ENCODE measurements at regions not wholly inside any gene's neighbourhood (a gene's known extent, or its start where the extent isn't known, plus 50 kb on each side); places are given as distances from the start of the nearest gene placed in this dataset.

DNA sequence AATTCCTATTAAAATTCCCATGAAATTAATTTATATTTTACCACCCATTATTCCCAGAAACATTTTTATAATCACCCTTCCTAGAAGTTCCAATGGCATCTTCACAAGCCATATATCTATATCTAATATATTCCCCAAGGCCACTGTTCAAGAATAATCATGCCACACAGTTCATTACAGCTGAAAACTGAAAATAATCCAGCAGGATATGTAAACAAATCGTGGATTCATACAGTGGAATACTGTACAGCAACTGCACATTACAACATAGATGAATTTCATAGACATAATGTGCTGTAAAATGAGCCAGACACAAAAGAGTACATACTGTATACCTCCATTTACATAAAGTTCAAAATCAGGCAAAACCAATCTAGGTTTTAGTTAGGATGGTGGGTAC is 63.9 kb upstream of the SERPINE2 start:
- Mint-ChIP-seq H3K27me3 (ENCODE audit: insufficient read depth, low read depth, poor library complexity) (peaks cover 7% of the 10 kb centered on the region), H3K36me3 (ENCODE audit: low read depth) (no peaks in the 10 kb centered on the region), H3K9me3 (no peaks in the 10 kb centered on the region), H3K4me1 (no peaks in the 10 kb centered on the region), H3K27ac (no peak overlapping the region), H3K4me3 (no peak overlapping the region)
- H3K79me2 ChIP-seq (replicated peaks; ENCODE audit: insufficient read depth) = no peaks in the 10 kb centered on the region
- no peak overlapping the region for H2AFZ ChIP-seq
- no peak overlapping the region for H3K27ac ChIP-seq (ENCODE audit: low read depth)
- H3K4me2 ChIP-seq = no peak overlapping the region
- H3F3A ChIP-seq (replicated peaks; ENCODE audit: low read depth) = no peaks in the 10 kb centered on the region
- peaks cover 20% of the 10 kb centered on the region; the same call in 1 of the 2 replicates for H3K9me2 ChIP-seq (ENCODE audit: insufficient read depth)
- no peaks in the 10 kb centered on the region for H3K27me3 ChIP-seq (ENCODE audit: insufficient read depth)
- H3K4me1 ChIP-seq (ENCODE audit: insufficient read depth) = no peaks in the 10 kb centered on the region
- no peak for DNase-seq (ENCODE audit: low spot score)
- no peak overlapping the region for H3K4me3 ChIP-seq
- no peaks in the 10 kb centered on the region for H4K20me1 ChIP-seq (replicated peaks; ENCODE audit: insufficient read depth)
- no peak for TF ChIP-seq EZH2 (IDR thresholded peaks at IDR 0.05; ENCODE audit: low read depth, unreplicated experiment)
- no peak for TF ChIP-seq ZNF114 (CRISPR knock-in tag; IDR thresholded peaks at IDR 0.05)
- TF ChIP-seq, protein P1, sequence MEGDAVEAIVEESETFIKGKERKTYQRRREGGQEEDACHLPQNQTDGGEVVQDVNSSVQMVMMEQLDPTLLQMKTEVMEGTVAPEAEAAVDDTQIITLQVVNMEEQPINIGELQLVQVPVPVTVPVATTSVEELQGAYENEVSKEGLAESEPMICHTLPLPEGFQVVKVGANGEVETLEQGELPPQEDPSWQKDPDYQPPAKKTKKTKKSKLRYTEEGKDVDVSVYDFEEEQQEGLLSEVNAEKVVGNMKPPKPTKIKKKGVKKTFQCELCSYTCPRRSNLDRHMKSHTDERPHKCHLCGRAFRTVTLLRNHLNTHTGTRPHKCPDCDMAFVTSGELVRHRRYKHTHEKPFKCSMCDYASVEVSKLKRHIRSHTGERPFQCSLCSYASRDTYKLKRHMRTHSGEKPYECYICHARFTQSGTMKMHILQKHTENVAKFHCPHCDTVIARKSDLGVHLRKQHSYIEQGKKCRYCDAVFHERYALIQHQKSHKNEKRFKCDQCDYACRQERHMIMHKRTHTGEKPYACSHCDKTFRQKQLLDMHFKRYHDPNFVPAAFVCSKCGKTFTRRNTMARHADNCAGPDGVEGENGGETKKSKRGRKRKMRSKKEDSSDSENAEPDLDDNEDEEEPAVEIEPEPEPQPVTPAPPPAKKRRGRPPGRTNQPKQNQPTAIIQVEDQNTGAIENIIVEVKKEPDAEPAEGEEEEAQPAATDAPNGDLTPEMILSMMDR (conservative IDR thresholded peaks at IDR 0.05; ENCODE audit: low read depth in 2 of 2) = no peak
- no peak for TF ChIP-seq STAT1 (IDR thresholded peaks at IDR 0.05; ENCODE audit: unreplicated experiment)
- no peak for TF ChIP-seq JUNB (IDR thresholded peaks at IDR 0.05; ENCODE audit: unreplicated experiment)
- no peak for TF ChIP-seq CREB1 (CRISPR knock-in tag; IDR thresholded peaks at IDR 0.05; ENCODE audit: low read depth)
- TF ChIP-seq, protein P2, sequence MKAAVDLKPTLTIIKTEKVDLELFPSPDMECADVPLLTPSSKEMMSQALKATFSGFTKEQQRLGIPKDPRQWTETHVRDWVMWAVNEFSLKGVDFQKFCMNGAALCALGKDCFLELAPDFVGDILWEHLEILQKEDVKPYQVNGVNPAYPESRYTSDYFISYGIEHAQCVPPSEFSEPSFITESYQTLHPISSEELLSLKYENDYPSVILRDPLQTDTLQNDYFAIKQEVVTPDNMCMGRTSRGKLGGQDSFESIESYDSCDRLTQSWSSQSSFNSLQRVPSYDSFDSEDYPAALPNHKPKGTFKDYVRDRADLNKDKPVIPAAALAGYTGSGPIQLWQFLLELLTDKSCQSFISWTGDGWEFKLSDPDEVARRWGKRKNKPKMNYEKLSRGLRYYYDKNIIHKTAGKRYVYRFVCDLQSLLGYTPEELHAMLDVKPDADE (IDR thresholded peaks at IDR 0.05) = no peak
- TF ChIP-seq, protein P3, sequence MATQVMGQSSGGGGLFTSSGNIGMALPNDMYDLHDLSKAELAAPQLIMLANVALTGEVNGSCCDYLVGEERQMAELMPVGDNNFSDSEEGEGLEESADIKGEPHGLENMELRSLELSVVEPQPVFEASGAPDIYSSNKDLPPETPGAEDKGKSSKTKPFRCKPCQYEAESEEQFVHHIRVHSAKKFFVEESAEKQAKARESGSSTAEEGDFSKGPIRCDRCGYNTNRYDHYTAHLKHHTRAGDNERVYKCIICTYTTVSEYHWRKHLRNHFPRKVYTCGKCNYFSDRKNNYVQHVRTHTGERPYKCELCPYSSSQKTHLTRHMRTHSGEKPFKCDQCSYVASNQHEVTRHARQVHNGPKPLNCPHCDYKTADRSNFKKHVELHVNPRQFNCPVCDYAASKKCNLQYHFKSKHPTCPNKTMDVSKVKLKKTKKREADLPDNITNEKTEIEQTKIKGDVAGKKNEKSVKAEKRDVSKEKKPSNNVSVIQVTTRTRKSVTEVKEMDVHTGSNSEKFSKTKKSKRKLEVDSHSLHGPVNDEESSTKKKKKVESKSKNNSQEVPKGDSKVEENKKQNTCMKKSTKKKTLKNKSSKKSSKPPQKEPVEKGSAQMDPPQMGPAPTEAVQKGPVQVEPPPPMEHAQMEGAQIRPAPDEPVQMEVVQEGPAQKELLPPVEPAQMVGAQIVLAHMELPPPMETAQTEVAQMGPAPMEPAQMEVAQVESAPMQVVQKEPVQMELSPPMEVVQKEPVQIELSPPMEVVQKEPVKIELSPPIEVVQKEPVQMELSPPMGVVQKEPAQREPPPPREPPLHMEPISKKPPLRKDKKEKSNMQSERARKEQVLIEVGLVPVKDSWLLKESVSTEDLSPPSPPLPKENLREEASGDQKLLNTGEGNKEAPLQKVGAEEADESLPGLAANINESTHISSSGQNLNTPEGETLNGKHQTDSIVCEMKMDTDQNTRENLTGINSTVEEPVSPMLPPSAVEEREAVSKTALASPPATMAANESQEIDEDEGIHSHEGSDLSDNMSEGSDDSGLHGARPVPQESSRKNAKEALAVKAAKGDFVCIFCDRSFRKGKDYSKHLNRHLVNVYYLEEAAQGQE (IDR thresholded peaks at IDR 0.05; ENCODE audit: unreplicated experiment) = no peak
- TF ChIP-seq POLR2AphosphoS5 (IDR thresholded peaks at IDR 0.05; ENCODE audit: low read depth) = no peak
- no peak for TF ChIP-seq EZH2phosphoT487 (IDR thresholded peaks at IDR 0.05; ENCODE audit: unreplicated experiment)
- TF ChIP-seq, protein P4, sequence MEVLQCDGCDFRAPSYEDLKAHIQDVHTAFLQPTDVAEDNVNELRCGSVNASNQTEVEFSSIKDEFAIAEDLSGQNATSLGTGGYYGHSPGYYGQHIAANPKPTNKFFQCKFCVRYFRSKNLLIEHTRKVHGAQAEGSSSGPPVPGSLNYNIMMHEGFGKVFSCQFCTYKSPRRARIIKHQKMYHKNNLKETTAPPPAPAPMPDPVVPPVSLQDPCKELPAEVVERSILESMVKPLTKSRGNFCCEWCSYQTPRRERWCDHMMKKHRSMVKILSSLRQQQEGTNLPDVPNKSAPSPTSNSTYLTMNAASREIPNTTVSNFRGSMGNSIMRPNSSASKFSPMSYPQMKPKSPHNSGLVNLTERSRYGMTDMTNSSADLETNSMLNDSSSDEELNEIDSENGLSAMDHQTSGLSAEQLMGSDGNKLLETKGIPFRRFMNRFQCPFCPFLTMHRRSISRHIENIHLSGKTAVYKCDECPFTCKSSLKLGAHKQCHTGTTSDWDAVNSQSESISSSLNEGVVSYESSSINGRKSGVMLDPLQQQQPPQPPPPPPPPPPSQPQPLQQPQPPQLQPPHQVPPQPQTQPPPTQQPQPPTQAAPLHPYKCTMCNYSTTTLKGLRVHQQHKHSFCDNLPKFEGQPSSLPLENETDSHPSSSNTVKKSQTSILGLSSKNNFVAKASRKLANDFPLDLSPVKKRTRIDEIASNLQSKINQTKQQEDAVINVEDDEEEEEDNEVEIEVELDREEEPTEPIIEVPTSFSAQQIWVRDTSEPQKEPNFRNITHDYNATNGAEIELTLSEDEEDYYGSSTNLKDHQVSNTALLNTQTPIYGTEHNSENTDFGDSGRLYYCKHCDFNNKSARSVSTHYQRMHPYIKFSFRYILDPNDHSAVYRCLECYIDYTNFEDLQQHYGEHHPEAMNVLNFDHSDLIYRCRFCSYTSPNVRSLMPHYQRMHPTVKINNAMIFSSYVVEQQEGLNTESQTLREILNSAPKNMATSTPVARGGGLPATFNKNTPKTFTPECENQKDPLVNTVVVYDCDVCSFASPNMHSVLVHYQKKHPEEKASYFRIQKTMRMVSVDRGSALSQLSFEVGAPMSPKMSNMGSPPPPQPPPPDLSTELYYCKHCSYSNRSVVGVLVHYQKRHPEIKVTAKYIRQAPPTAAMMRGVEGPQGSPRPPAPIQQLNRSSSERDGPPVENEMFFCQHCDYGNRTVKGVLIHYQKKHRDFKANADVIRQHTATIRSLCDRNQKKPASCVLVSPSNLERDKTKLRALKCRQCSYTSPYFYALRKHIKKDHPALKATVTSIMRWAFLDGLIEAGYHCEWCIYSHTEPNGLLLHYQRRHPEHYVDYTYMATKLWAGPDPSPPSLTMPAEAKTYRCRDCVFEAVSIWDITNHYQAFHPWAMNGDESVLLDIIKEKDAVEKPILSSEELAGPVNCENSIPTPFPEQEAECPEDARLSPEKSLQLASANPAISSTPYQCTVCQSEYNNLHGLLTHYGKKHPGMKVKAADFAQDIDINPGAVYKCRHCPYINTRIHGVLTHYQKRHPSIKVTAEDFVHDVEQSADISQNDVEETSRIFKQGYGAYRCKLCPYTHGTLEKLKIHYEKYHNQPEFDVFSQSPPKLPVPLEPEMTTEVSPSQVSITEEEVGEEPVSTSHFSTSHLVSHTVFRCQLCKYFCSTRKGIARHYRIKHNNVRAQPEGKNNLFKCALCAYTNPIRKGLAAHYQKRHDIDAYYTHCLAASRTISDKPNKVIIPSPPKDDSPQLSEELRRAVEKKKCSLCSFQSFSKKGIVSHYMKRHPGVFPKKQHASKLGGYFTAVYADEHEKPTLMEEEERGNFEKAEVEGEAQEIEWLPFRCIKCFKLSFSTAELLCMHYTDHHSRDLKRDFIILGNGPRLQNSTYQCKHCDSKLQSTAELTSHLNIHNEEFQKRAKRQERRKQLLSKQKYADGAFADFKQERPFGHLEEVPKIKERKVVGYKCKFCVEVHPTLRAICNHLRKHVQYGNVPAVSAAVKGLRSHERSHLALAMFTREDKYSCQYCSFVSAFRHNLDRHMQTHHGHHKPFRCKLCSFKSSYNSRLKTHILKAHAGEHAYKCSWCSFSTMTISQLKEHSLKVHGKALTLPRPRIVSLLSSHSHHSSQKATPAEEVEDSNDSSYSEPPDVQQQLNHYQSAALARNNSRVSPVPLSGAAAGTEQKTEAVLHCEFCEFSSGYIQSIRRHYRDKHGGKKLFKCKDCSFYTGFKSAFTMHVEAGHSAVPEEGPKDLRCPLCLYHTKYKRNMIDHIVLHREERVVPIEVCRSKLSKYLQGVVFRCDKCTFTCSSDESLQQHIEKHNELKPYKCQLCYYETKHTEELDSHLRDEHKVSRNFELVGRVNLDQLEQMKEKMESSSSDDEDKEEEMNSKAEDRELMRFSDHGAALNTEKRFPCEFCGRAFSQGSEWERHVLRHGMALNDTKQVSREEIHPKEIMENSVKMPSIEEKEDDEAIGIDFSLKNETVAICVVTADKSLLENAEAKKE (CRISPR knock-in tag; IDR thresholded peaks at IDR 0.05) = no peak
- no peak for TF ChIP-seq ZNF331 (CRISPR knock-in tag; IDR thresholded peaks at IDR 0.05; ENCODE audit: low read depth)
- no peak for TF ChIP-seq NANOG (IDR thresholded peaks at IDR 0.05; ENCODE audit: borderline replicate concordance)
- no peaks in the 10 kb centered on the region for H3K36me3 ChIP-seq (ENCODE audit: insufficient read depth)
- no peak for ATAC-seq
